Psoas muscle (tissue), 7 donors: ENCODE measurements at regions not wholly inside any gene's neighbourhood (a gene's known extent, or its start where the extent isn't known, plus 50 kb on each side); places are given as distances from the start of the nearest gene placed in this dataset.

Experiments used
- ATAC-seq, 4 donors: fragments of 200-7000 bp; cut with Tn5 transposase; one replicate each; pipeline ENCODE4 v1.9.1; 2020; ENCODE audit warnings: moderate library complexity in 3 of 4, mild to moderate bottlenecking in 2 of 4
- DNase-seq, 2 donors: peaks; one replicate each; pipeline ENCODE4 v3.0.0-alpha.2; 2020
- H3K27ac ChIP-seq: fragments of 200-600 bp; one replicate; pipeline ENCODE4 v1.8.0; 2022
- H3K27me3 ChIP-seq, 3 donors: fragments of 200-600 bp in 1 of 3; one replicate each; pipeline versions ENCODE4 v1.6.1 to v1.8.0; 2013 to 2022; ENCODE audit warnings: low read length in 2 of 3, mild to moderate bottlenecking in 2 of 3, moderate library complexity in 1 of 3; ENCODE audit not compliant: insufficient read depth in 3 of 3
- H3K36me3 ChIP-seq, 2 donors: fragments of 200-600 bp in 1 of 2; one replicate each; pipeline versions ENCODE4 v1.6.1 to v1.8.0; 2013 to 2022; ENCODE audit warnings: low read depth in 1 of 2, mild to moderate bottlenecking in 1 of 2, moderate library complexity in 1 of 2; ENCODE audit not compliant: insufficient read depth in 1 of 2
- H3K4me1 ChIP-seq: fragments of 200-600 bp; one replicate; pipeline ENCODE4 v1.8.0; 2022
- H3K4me3 ChIP-seq: fragments of 200-600 bp; one replicate; pipeline ENCODE4 v1.8.0; 2022; ENCODE audit warnings: mild to moderate bottlenecking
- H3K9me3 ChIP-seq: fragments of 200-600 bp; one replicate; pipeline ENCODE4 v1.8.0; 2022
- CTCF ChIP-seq: fragments of 200-600 bp; IDR thresholded peaks from one replicate; pipeline ENCODE4 v1.8.0; 2022; ENCODE audit warnings: antibody characterized with exemption
- WGBS, 3 donors: extraction: QIAGEN DNeasy Blood & Tissue Kit; methylation state at CpG; one replicate each; pipeline versions ENCODE4 v1.1.6 to v1.1.7; 2013; 5-methylcytosine and 5-hydroxymethylcytosine counted together
- intact Hi-C, 2 donors: fragments of 100-400 bp; cut with DNase I; formaldehyde crosslinking; loops; one replicate each; pipeline versions ENCODE4 v1.11.0 to v1.14.2; 2022
- donor health status: healthy with polysubstance abuse.
- donor health status: DM: no; HTN: no; CAD: no; lungs with moderate emphysema.
- donor health status: Bipolar disorder and iron deficiency.
- donor health status: healthy.
- donor health status: DM: yes; HTN: yes; CAD: no.
- donor health status: DM: no; HTN: no; CAD: no.
- donor health status: DM: yes; HTN: yes; CAD: no.

- intact Hi-C loops: no loop called here
- Histone ChIP-seq H3K27me3 (no peaks in the 10 kb centered on the region), H3K27ac (no peak overlapping the region), H3K9me3 (no peaks in the 10 kb centered on the region), H3K36me3 (no peaks in the 10 kb centered on the region), H3K4me3 (no peak overlapping the region), H3K4me1 (no peaks in the 10 kb centered on the region)
- no peak for ATAC-seq
- 20 to 34% (median 24%) methylated on average over 3 of the region's 3 CpGs for WGBS, 3 donors
- no peak for DNase-seq
- TF ChIP-seq CTCF: no peak
Observed at GRCh38 chr20:11311659-11312224, 606.0 kb upstream of the BTBD3 start.

- H3K9me3 ChIP-seq: no peaks in the 10 kb centered on the region
- WGBS, 3 donors: 85 to 93% (median 87%) methylated on average over 2 of the region's 2 CpGs
- ATAC-seq (no peak), DNase-seq (no peak)
- intact Hi-C loops: no loop called here
- no peaks in the 10 kb centered on the region for H3K27me3 ChIP-seq
- TF ChIP-seq CTCF: no peak
- H3K4me1 ChIP-seq: no peaks in the 10 kb centered on the region
- H3K36me3 ChIP-seq: no peaks in the 10 kb centered on the region
- H3K27ac ChIP-seq: no peak overlapping the region
- H3K4me3 ChIP-seq: no peak overlapping the region
Observed at GRCh38 chr20:11315525-11315924, 602.2 kb upstream of the BTBD3 start.

- DNase-seq (no peak), ATAC-seq (no peak)
- Histone ChIP-seq H3K4me3 (no peak overlapping the region), H3K27ac (no peak overlapping the region), H3K27me3 (no peaks in the 10 kb centered on the region), H3K9me3 (no peaks in the 10 kb centered on the region), H3K36me3 (no peaks in the 10 kb centered on the region), H3K4me1 (no peaks in the 10 kb centered on the region)
- TF ChIP-seq CTCF: no peak
- intact Hi-C loops: no loop called here
Observed at GRCh38 chr20:11316244-11316643, 601.4 kb upstream of the BTBD3 start.

DNA sequence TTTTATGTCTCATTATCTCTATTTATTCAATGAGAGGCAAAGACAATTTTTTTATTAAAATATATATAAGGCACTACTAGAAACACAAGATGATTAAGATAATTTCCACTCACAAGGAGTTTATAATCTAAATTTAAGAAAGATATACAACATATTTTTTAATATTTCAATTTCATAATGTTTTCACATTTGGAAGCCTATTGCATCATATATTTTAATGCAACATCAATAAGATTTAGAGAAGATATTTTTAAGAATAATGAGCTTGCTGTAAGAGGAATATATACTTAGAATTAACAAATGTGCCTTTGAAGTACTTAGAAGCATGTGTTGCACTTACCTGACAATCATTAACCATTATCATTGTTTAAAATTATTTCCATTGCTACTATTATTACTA, 597.7 kb upstream of the BTBD3 start:
- Histone ChIP-seq H3K27me3 (no peaks in the 10 kb centered on the region), H3K36me3 (no peaks in the 10 kb centered on the region), H3K9me3 (no peaks in the 10 kb centered on the region), H3K27ac (no peak overlapping the region), H3K4me3 (no peak overlapping the region), H3K4me1 (no peaks in the 10 kb centered on the region)
- ATAC-seq (no peak), DNase-seq (no peak)
- intact Hi-C loops: no loop called here
- no peak for TF ChIP-seq CTCF

DNA sequence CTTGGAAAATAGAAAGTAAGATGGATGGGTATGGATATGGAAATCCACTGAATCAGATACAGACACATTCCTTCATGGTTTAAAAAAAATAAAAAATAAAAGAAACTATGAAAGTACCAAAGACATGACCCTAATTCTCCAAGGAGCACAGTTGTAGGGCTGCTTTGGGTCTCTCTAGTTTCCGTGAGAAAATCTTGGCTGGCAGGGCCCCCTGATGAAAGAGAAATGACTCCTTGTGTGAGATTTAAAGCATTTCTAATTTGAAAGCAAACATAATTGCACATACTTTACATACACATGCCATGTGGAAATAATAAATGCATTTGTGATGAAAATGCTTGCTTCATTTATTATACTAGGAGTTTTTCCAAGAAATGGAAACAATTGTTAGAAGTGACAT, 593.9 kb upstream of the BTBD3 start:
- 50 to 67% (median 54%) methylated on average over 1 of the region's 1 CpG for WGBS, 3 donors
- DNase-seq: no peak
- H3K36me3 ChIP-seq: no peaks in the 10 kb centered on the region
- intact Hi-C loops: no loop called here
- no peak for ATAC-seq
- no peaks in the 10 kb centered on the region for H3K9me3 ChIP-seq
- H3K27ac ChIP-seq: no peak overlapping the region
- H3K4me3 ChIP-seq: no peak overlapping the region
- TF ChIP-seq CTCF: no peak
- no peaks in the 10 kb centered on the region for H3K27me3 ChIP-seq
- no peaks in the 10 kb centered on the region for H3K4me1 ChIP-seq
